Tibial nerve (tissue), 4 donors: ENCODE measurements at regions not wholly inside any gene's neighbourhood (a gene's known extent, or its start where the extent isn't known, plus 50 kb on each side); places are given as distances from the start of the nearest gene placed in this dataset.

ENCODE experiments used
- EP300 ChIP-seq, 2 donors: sonication (generic); formaldehyde crosslinking; IDR thresholded peaks; one replicate each; pipeline ENCODE4 v1.6.1; 2017; ENCODE audit warnings: antibody characterized with exemption in 2 of 2, mild to moderate bottlenecking in 1 of 2
- POLR2A ChIP-seq, 2 donors: fragments of 450-650 bp; IDR thresholded peaks; one replicate each; pipeline ENCODE4 v1.6.1; 2017; ENCODE audit warnings: antibody characterized with exemption in 2 of 2, mild to moderate bottlenecking in 2 of 2, moderate library complexity in 2 of 2
- TF ChIP-seq, protein P1 (sequence below), 5 experiments: fragments of 200-600 bp in 3 of 5; fragments of 450-650 bp in 2 of 5; sonication (generic) in 3 of 5; IDR thresholded peaks; one replicate each; pipeline ENCODE4 v1.5.1; 2016 to 2019; ENCODE audit warnings: antibody characterized with exemption in 5 of 5, mild to moderate bottlenecking in 3 of 5, moderate library complexity in 2 of 5

DNA sequence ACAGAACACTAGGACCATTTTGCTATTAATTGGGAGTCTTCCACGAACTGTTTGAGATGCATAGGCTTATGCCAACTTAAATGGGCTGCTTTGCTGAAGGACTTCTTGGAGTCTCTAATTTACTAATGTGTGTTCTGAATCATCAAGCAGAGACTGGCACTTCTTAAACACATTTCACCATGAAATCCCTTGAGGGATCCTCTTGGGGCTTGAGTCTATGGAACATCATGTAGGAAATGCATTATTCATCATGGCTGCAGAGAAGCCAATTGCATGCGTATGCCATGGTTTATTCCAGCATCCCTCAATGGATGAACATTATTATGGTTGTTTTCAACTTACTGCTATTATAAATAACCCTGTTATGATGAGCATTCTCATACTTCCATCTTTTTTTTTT is 73.4 kb downstream of the FGD2 start:
- no peak for TF ChIP-seq POLR2A (IDR thresholded peaks at IDR 0.05)
- TF ChIP-seq, protein P1, sequence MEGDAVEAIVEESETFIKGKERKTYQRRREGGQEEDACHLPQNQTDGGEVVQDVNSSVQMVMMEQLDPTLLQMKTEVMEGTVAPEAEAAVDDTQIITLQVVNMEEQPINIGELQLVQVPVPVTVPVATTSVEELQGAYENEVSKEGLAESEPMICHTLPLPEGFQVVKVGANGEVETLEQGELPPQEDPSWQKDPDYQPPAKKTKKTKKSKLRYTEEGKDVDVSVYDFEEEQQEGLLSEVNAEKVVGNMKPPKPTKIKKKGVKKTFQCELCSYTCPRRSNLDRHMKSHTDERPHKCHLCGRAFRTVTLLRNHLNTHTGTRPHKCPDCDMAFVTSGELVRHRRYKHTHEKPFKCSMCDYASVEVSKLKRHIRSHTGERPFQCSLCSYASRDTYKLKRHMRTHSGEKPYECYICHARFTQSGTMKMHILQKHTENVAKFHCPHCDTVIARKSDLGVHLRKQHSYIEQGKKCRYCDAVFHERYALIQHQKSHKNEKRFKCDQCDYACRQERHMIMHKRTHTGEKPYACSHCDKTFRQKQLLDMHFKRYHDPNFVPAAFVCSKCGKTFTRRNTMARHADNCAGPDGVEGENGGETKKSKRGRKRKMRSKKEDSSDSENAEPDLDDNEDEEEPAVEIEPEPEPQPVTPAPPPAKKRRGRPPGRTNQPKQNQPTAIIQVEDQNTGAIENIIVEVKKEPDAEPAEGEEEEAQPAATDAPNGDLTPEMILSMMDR (IDR thresholded peaks at IDR 0.05): no peak
- TF ChIP-seq EP300 (IDR thresholded peaks at IDR 0.05): no peak
